Body of pancreas (tissue), 4 donors: ENCODE measurements at regions not wholly inside any gene's neighbourhood (a gene's known extent, or its start where the extent isn't known, plus 50 kb on each side); places are given as distances from the start of the nearest gene placed in this dataset.

Experiments used
- POLR2A ChIP-seq, 3 donors: fragments of 450-650 bp; IDR thresholded peaks; one replicate each; pipeline ENCODE4 v1.6.1; 2016; ENCODE audit warnings: antibody characterized with exemption in 3 of 3, mild to moderate bottlenecking in 2 of 3
- TF ChIP-seq, protein P1 (sequence below), 7 experiments: fragments of 450-650 bp in 4 of 7; fragments of 200-600 bp in 3 of 7; sonication (generic) in 3 of 7; IDR thresholded peaks; one replicate each; pipeline ENCODE4 v1.5.1; 2016 to 2019; ENCODE audit warnings: antibody characterized with exemption in 7 of 7

GRCh38 chr15:70274255-70274880 is 176.7 kb upstream of the TLE3 start:
- TF ChIP-seq, protein P1, sequence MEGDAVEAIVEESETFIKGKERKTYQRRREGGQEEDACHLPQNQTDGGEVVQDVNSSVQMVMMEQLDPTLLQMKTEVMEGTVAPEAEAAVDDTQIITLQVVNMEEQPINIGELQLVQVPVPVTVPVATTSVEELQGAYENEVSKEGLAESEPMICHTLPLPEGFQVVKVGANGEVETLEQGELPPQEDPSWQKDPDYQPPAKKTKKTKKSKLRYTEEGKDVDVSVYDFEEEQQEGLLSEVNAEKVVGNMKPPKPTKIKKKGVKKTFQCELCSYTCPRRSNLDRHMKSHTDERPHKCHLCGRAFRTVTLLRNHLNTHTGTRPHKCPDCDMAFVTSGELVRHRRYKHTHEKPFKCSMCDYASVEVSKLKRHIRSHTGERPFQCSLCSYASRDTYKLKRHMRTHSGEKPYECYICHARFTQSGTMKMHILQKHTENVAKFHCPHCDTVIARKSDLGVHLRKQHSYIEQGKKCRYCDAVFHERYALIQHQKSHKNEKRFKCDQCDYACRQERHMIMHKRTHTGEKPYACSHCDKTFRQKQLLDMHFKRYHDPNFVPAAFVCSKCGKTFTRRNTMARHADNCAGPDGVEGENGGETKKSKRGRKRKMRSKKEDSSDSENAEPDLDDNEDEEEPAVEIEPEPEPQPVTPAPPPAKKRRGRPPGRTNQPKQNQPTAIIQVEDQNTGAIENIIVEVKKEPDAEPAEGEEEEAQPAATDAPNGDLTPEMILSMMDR (IDR thresholded peaks at IDR 0.05): no peak
- no peak for TF ChIP-seq POLR2A (IDR thresholded peaks at IDR 0.05)
